ACHN (cell line): ENCODE measurements at regions not wholly inside any gene's neighbourhood (a gene's known extent, or its start where the extent isn't known, plus 50 kb on each side); places are given as distances from the start of the nearest gene placed in this dataset.
"Not testable (repeated sequence)": the region's sequence is repeated elsewhere in the genome, so short reads cannot be mapped to it uniquely, and the experiment has no call there.

Experiments
- DNase-seq: peaks from one replicate; pipeline ENCODE4 v3.0.0-alpha.2; 2015
- in situ Hi-C: cut with HindIII; loops from 2 replicates; pipeline ENCODE4 v1.10.0; 2017; ENCODE audit warnings: low sequenced_read_pairs, low pct_ligation_motif_present, low pct_unique_long_range_greater_than_20kb

GRCh38 chr10:18860631-18861240 is 187.9 kb upstream of the MALRD1 start:
- DNase-seq, result no peak
- in situ Hi-C loops, result no loop called here

GRCh38 chr10:18861382-18861781 is 187.2 kb upstream of the MALRD1 start:
- in situ Hi-C loops, result no loop called here
- DNase-seq, result no peak

- in situ Hi-C loops, result no loop called here
- DNase-seq, result no peak
Measured at GRCh38 chr10:18866852-18867251, 181.7 kb upstream of the MALRD1 start.

GRCh38 chr10:18868919-18869318 is 179.7 kb upstream of the MALRD1 start:
- no peak for DNase-seq

GRCh38 chr10:18875477-18875876 is 173.1 kb upstream of the MALRD1 start:
- no peak for DNase-seq
- in situ Hi-C loops, result no loop called here

More at GRCh38 chr10:18868919-18869318, 179.7 kb upstream of the MALRD1 start:
- in situ Hi-C loops, result no loop called here

GRCh38 chr10:18879284-18879683 is 169.3 kb upstream of the MALRD1 start:
- in situ Hi-C loops, result no loop called here
- DNase-seq, result no peak

- no peak for DNase-seq
- in situ Hi-C loops, result no loop called here
Measured at GRCh38 chr10:18880530-18880929, 168.1 kb upstream of the MALRD1 start.

GRCh38 chr10:18886102-18886501 is 162.5 kb upstream of the MALRD1 start:
- in situ Hi-C loops, result no loop called here
- DNase-seq, result no peak

GRCh38 chr10:18906636-18907035 is 142.0 kb upstream of the MALRD1 start:
- in situ Hi-C loops, result no loop called here
- no peak for DNase-seq

- in situ Hi-C loops, DNase-seq: not testable (repeated sequence)
Measured at GRCh38 chr10:18917431-18917830, 131.2 kb upstream of the MALRD1 start.

GRCh38 chr10:18918532-18918931 is 130.1 kb upstream of the MALRD1 start:
- DNase-seq, result peak; percentile 46
- in situ Hi-C loops, result no loop called here

GRCh38 chr10:18949391-18949790 is 99.2 kb upstream of the MALRD1 start:
- in situ Hi-C loops, result no loop called here
- DNase-seq, result no peak

- in situ Hi-C loops, DNase-seq: not testable (repeated sequence)
Measured at GRCh38 chr10:18951072-18951823, 97.4 kb upstream of the MALRD1 start.

GRCh38 chr10:18955061-18955460 is 93.5 kb upstream of the MALRD1 start:
- in situ Hi-C loops, result no loop called here
- DNase-seq, result no peak

GRCh38 chr10:18959369-18959768 is 89.2 kb upstream of the MALRD1 start:
- DNase-seq, result no peak
- in situ Hi-C loops, result no loop called here

GRCh38 chr10:18960466-18961079 is 88.0 kb upstream of the MALRD1 start:
- DNase-seq, result no peak
- in situ Hi-C loops, result no loop called here

GRCh38 chr10:18968159-18968558 is 80.4 kb upstream of the MALRD1 start:
- no peak for DNase-seq
- in situ Hi-C loops, result no loop called here

- in situ Hi-C loops, result no loop called here
- DNase-seq, result no peak
Measured at GRCh38 chr10:18976696-18977251, 71.8 kb upstream of the MALRD1 start.

- in situ Hi-C loops, result no loop called here
- DNase-seq, result no peak
Measured at GRCh38 chr10:18980089-18980629, 68.4 kb upstream of the MALRD1 start.
